OCI-LY3 (cell line): ENCODE measurements at regions not wholly inside any gene's neighbourhood (a gene's known extent, or its start where the extent isn't known, plus 50 kb on each side); places are given as distances from the start of the nearest gene placed in this dataset.

Experiments
- H2AFZ ChIP-seq: fragments of 200-600, 300-600 bp; shearing (Covaris generic); 2 replicates; pipeline ENCODE4 v1.6.0; 2014; ENCODE audit warnings: antibody characterized with exemption, low read depth, low read length
- H3K27ac ChIP-seq: fragments of 200-600, 300-600 bp; sonication (generic); 2 replicates; pipeline ENCODE4 v1.5.1; 2014; ENCODE audit warnings: mild to moderate bottlenecking, low read length, moderate library complexity, mixed read lengths
- H3K27me3 ChIP-seq: fragments of 200-600, 300-600 bp; sonication (generic); 2 replicates; pipeline ENCODE4 v1.6.1; 2014; ENCODE audit warnings: low read depth, low read length, mixed read lengths
- H3K36me3 ChIP-seq: fragments of 200-600, 300-600 bp; sonication (generic); replicated peaks from 2 replicates; pipeline ENCODE3; 2014; ENCODE audit warnings: low read depth, low read length, mixed read lengths
- H3K4me1 ChIP-seq: fragments of 300-600, 200-600 bp; sonication (generic); 2 replicates; pipeline ENCODE4 v1.6.1; 2014; ENCODE audit warnings: low read length, mixed read lengths
- H3K4me2 ChIP-seq: fragments of 200-600, 300-600 bp; sonication (generic); 2 replicates; pipeline ENCODE4 v1.6.1; 2014; ENCODE audit warnings: low read length, mixed read lengths
- H3K4me3 ChIP-seq: fragments of 300-600, 200-600 bp; sonication (generic); 2 replicates; pipeline ENCODE4 v1.5.1; 2014; ENCODE audit warnings: antibody characterized with exemption, mild to moderate bottlenecking, low read length, moderate library complexity
- H3K79me2 ChIP-seq: fragments of 300-600, 200-600 bp; shearing (Covaris generic); 2 replicates; pipeline ENCODE4 v1.6.1; 2014; ENCODE audit warnings: mild to moderate bottlenecking, low read length, mixed read lengths
- H3K9ac ChIP-seq: fragments of 300-600, 200-600 bp; shearing (Covaris generic); 2 replicates; pipeline ENCODE4 v1.6.0; 2014; ENCODE audit warnings: mild to moderate bottlenecking, low read length, moderate library complexity
- H3K9me3 ChIP-seq: fragments of 200-600, 300-600 bp; shearing (Covaris generic); 2 replicates; pipeline ENCODE4 v1.6.1; 2014; ENCODE audit warnings: low read length, mixed read lengths; ENCODE audit not compliant: insufficient read depth
- H4K20me1 ChIP-seq: fragments of 200-600, 300-600 bp; sonication (generic); 2 replicates; pipeline ENCODE4 v1.6.1; 2016; ENCODE audit warnings: low read length, mixed read lengths; ENCODE audit not compliant: insufficient read depth
- CTCF ChIP-seq: fragments of 200-600, 300-600 bp; sonication (generic); IDR thresholded peaks from 2 replicates; pipeline ENCODE4 v1.5.1; 2014; ENCODE audit warnings: antibody characterized with exemption, low read length, low read depth
- EZH2phosphoT487 ChIP-seq: fragments of 200-600 bp; shearing (Covaris generic); IDR thresholded peaks from 2 replicates; pipeline ENCODE4 v1.6.1; 2018; ENCODE audit warnings: antibody characterized with exemption, mixed run types, low read depth

- Histone ChIP-seq H3K27me3 (no peaks in the 10 kb centered on the region), H3K4me2 (no peak overlapping the region), H3K9me3 (no peaks in the 10 kb centered on the region)
Measured at GRCh38 chr11:109819410-109819809, 273.8 kb upstream of the ZC3H12C start.

GRCh38 chr11:109821511-109821910 lies 271.7 kb upstream of the ZC3H12C start:
- H3K27me3 ChIP-seq = no peaks in the 10 kb centered on the region
- no peaks in the 10 kb centered on the region for H3K79me2 ChIP-seq
- H4K20me1 ChIP-seq = no peaks in the 10 kb centered on the region
- no peak overlapping the region for H2AFZ ChIP-seq
- no peaks in the 10 kb centered on the region for H3K36me3 ChIP-seq
- peaks cover 4% of the 10 kb centered on the region; the same call in 1 of the 2 replicates for H3K4me1 ChIP-seq
- H3K4me2 ChIP-seq = no peak overlapping the region
- no peak overlapping the region for H3K4me3 ChIP-seq
- H3K9me3 ChIP-seq = no peaks in the 10 kb centered on the region
- no peak overlapping the region for H3K27ac ChIP-seq
- no peak for TF ChIP-seq EZH2phosphoT487
- TF ChIP-seq CTCF = no peak
- H3K9ac ChIP-seq = no peak overlapping the region

More at GRCh38 chr11:109819410-109819809, 273.8 kb upstream of the ZC3H12C start:
- no peak overlapping the region for H3K9ac ChIP-seq
- no peak overlapping the region for H2AFZ ChIP-seq
- peaks cover 4% of the 10 kb centered on the region; the same call in 1 of the 2 replicates for H3K4me1 ChIP-seq
- H4K20me1 ChIP-seq = no peaks in the 10 kb centered on the region
- TF ChIP-seq CTCF = no peak
- TF ChIP-seq EZH2phosphoT487 = no peak
- no peak overlapping the region for H3K4me3 ChIP-seq
- H3K27ac ChIP-seq = no peak overlapping the region
- H3K36me3 ChIP-seq = no peaks in the 10 kb centered on the region
- no peaks in the 10 kb centered on the region for H3K79me2 ChIP-seq

GRCh38 chr11:109822436-109823102 lies 270.6 kb upstream of the ZC3H12C start:
- Histone ChIP-seq H3K27ac (no peak overlapping the region), H3K4me3 (no peak overlapping the region), H3K36me3 (no peaks in the 10 kb centered on the region), H3K27me3 (no peaks in the 10 kb centered on the region), H3K4me2 (no peak overlapping the region), H2AFZ (no peak overlapping the region), H3K4me1 (peaks cover 4% of the 10 kb centered on the region; the same call in 1 of the 2 replicates), H4K20me1 (no peaks in the 10 kb centered on the region), H3K9me3 (no peaks in the 10 kb centered on the region), H3K79me2 (no peaks in the 10 kb centered on the region), H3K9ac (no peak overlapping the region)
- TF ChIP-seq EZH2phosphoT487 = no peak
- TF ChIP-seq CTCF = no peak

GRCh38 chr11:109828387-109828786 lies 264.8 kb upstream of the ZC3H12C start:
- Histone ChIP-seq H3K4me1 (no peaks in the 10 kb centered on the region), H3K9me3 (no peaks in the 10 kb centered on the region), H3K27me3 (no peaks in the 10 kb centered on the region), H3K79me2 (no peaks in the 10 kb centered on the region), H3K27ac (no peak overlapping the region), H3K4me2 (no peak overlapping the region), H3K36me3 (no peaks in the 10 kb centered on the region), H3K9ac (no peak overlapping the region), H3K4me3 (no peak overlapping the region), H2AFZ (no peak overlapping the region), H4K20me1 (no peaks in the 10 kb centered on the region)
- TF ChIP-seq CTCF (no peak), EZH2phosphoT487 (no peak)
